ENCODE measurements at regions not wholly inside any gene's neighbourhood (a gene's known extent, or its start where the extent isn't known, plus 50 kb on each side); places are given as distances from the start of the nearest gene placed in this dataset.

- no peak for TF ChIP-seq POLR2A (IDR thresholded peaks at IDR 0.05; ENCODE audit: extremely low read depth, insufficient read length)
- TF ChIP-seq CTCF (IDR thresholded peaks at IDR 0.05; ENCODE audit: low read depth, low read length), result no peak
- TF ChIP-seq MAX (IDR thresholded peaks at IDR 0.05; ENCODE audit: low read depth, low read length), result no peak
Observed at GRCh38 chr1:10908266-10908665, 104.2 kb upstream of the TARDBP start.

Data from NB4 (cell line).